COLO668 (cell line): ENCODE measurements at regions not wholly inside any gene's neighbourhood (a gene's known extent, or its start where the extent isn't known, plus 50 kb on each side); places are given as distances from the start of the nearest gene placed in this dataset.
"Not testable (repeated sequence)": the region's sequence is repeated elsewhere in the genome, so short reads cannot be mapped to it uniquely, and the experiment has no call there.

Experiments used
- DNase-seq: peaks from one replicate; lab custom pipeline; 2025; ENCODE audit not compliant: unreplicated experiment; lab: John Stamatoyannopoulos, UW

DNA sequence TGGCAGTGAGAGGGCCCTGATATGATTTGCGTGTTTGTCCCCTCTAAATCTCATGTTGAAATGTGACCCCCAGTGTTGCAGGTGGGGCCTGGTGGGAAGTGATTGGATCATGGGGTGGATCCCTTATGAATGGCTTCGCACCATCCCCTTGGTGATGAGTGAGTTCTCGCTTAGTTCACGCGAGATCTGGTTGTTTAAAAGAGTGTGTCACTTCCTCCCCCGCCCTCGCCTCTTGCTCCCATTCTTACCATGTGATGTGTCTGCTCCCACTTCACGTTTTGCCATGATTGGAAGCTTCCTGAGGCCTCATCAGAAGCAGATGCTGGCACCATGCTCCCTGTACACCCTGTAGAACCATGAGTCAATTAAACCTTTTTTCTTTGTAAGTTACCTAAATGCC is 319.9 kb upstream of the ID2 start:
- DNase-seq = no peak

DNA sequence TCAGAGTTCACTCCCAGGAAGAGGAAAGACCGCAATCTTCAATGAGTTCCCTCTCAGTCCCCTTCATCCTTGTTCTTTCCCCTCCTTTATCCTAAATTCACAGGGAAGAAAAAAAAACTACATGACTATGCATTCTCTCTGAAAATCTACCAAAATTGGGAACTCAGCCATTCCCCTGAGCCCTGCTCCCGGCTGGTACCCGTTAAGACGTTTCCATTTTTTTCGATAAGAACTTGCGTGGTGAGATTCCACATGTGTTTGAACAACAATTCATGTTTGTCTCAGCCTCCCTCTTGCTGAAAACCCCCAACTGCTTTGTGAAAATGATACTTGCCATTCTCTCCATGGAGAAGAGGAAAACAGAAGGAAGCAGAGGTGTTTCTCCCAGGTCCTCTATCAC is 318.7 kb upstream of the ID2 start:
- no peak for DNase-seq

GRCh38 chr2:8364668-8365067 is 317.2 kb upstream of the ID2 start:
- DNase-seq = peak; percentile 33

GRCh38 chr2:8365331-8365910 is 316.4 kb upstream of the ID2 start:
- no peak for DNase-seq

GRCh38 chr2:8367833-8368232 is 314.0 kb upstream of the ID2 start:
- no peak for DNase-seq

DNA sequence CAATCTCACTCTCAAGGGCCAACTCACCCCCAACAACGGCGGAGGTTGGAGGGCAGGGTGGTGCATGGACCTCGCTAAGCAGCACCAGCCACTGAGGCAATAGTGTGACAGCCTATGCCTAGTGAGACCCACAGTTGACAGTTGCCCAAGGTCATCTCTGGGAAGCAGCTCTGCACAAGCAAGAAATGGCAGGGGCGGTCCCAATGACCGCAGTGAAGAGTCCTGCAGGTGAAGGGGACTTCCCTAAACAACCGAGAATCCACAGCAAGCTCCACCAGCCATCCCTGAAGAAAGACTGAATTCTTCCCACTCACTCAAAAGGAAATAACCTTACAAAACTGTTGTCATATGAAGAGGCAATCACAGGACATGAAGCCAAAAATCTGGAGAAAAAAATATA is 313.4 kb upstream of the ID2 start:
- no peak for DNase-seq

DNA sequence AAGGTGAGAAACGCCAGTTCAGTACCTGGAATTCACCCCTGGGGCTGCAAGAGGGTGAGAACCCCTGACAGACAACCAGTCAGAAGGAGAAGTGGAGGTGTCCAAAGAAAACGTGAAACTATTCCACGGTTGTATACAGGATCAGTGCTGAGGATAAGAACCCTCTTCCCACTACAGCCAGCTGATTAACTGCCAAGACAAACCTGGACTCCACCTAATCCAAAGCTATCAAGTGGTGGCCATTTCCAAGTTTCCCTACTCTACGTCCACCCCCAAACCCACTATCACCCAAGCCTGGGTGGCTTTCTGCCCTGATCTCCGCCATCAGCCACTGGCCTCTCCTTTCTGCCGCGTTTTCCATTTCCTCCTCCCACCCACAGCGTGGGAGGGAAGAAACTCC is 312.3 kb upstream of the ID2 start:
- DNase-seq = no peak

GRCh38 chr2:8370258-8370802 is 311.5 kb upstream of the ID2 start:
- DNase-seq = no peak

DNA sequence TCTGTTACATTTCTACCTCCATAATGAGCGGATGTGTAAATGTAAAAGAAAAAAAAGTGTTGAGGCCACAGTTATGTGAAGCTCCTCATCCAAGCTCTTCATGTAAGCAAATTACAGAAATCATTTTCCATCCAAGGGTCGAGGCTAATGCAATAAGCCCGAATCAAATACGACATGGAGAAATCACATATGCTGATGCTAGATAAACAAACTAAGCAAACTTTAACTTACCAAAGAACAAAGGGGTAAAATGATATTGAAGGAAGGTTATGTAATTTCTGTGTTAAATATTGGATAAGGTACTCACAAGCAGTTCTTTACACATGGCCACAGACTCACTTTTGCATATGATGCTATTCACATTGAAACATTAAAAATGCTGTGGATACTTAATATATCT is 310.2 kb upstream of the ID2 start:
- no peak for DNase-seq

DNA sequence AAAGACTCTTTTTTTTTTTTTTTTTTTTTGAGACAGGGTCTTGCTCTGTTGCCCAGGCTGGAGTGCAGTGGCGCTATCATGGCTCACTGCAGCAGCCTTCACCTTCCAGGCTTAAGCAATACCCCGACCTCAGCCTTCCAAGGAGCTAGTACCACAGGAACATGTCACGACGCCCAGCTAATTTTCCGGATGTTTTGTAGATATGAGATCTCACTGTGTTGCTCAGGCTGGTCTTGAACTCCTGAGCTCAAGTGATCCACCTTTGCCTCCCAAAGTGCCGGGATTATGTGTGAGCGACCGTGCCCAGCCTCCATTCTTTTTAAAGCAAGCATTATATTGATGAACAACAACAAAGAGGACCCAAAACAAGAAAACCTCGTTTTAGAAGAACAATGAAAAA is 307.1 kb upstream of the ID2 start:
- no peak for DNase-seq

GRCh38 chr2:8376603-8377410 is 305.0 kb upstream of the ID2 start:
- no peak for DNase-seq

DNA sequence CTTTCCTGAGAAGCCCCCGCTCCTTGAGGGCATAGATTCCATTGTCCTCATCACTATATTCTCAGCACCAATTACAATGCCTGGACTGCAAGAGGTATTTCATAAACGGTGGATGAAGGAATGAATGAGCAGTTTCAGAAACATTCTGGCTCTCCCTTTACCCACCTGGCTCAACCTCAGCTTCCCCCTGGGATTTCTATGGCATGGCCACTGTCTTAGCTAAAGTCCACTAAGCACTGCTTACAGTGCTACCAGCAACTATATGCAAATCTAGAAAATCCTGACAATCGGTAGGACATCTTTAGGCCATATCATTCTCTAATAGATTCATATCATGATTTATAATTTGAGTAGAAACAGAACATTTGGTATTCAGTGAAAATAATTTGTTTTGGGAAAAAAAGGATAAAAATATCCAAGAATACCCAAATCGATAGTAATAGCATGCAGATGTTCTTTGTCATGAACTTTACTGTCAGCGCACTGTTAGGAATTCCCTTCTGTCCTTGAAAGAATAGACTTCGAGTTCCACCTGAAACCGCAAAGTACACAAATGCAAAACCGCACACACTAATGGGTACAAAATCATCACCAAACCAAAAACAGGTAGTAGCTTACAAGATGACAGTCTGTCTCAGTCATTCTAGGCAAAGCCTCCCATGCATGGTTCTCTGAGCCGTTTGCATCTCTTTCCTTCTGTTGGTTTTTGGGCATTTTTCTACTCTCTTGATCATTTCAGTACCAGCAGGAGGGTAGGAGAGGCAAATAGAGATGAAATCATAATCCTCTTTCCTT is 303.6 kb upstream of the ID2 start:
- DNase-seq = no peak

DNA sequence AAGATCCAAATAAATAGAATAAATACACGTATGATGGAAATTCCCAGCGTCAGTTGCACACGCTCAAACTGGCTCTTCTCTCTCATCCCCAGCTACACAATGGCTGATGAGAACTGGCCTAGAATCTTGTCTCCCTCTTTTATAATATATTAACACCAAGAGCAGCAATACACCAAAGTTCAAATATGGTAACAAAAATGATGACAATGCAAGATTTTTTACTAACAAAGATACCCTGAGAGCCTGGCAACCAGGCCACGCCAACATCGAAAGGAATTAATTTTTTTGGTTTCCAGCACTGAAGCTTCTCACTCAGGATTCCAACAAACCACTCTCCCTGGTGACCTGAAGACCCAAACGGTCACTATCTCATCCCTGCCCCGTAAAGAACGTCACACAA is 302.7 kb upstream of the ID2 start:
- DNase-seq = no peak

DNA sequence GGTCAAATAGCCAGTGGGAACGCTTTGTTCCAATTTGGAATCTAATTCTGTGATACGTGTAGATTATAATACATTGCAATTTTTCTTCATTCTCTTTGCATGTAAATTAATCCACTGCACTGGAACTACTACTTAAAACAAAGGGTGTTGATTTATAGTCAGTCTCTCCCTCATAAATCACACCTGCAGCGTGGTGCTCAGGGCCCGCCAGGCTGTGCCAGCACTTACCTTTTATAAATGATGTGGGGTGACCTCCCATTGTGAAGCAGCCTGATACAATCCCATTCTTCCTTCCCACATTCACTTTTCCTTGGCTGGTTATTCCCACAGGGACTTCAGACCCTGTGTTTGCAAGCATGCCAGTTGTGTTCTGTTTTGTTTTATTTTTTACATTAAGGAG is 302.3 kb upstream of the ID2 start:
- no peak for DNase-seq

GRCh38 chr2:8380026-8380425 is 301.8 kb upstream of the ID2 start:
- no peak for DNase-seq

- DNase-seq = no peak
These were observed 301.3 kb upstream of the ID2 start for GRCh38 chr2:8380566-8380965.

DNA sequence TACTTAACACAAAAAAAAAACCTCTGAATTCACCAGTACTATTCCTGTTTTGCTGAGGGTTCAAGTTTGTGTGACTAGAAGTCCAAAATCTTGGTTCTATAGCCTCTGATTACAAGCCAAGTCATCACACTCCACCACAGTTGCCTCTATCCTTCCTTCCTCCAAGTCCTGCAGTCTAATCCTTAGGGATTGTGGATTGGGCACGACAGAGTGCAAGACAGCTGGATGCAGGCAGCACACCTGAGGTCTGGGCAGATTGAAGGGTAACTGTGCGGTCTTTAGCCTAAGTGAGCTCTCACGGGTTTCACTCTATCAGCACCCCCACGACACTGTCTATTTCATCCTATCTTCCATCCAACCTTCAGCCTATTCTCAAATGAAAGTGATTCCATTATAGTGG is 299.4 kb upstream of the ID2 start:
- no peak for DNase-seq

DNA sequence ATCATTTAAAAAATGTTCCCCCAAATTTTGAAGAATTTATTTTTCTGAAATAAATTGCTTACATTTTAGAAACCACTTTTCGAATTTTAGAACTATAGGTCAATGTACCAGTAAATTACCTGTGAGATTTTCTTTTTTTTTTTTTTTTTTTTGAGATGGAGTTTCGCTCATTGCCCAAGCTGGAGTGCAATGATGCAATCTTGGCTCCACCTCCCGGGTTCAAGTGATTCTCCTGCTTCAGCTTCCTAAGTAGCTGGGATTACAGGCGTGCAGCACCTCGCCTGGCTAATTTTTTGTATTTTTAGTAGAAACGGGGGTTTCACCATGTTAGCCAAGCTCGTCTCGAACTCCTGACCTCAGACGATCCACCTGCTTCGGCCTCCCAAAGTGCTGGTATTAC is 295.1 kb upstream of the ID2 start:
- not testable (repeated sequence) for DNase-seq

GRCh38 chr2:8388781-8389180 is 293.1 kb upstream of the ID2 start:
- no peak for DNase-seq

DNA sequence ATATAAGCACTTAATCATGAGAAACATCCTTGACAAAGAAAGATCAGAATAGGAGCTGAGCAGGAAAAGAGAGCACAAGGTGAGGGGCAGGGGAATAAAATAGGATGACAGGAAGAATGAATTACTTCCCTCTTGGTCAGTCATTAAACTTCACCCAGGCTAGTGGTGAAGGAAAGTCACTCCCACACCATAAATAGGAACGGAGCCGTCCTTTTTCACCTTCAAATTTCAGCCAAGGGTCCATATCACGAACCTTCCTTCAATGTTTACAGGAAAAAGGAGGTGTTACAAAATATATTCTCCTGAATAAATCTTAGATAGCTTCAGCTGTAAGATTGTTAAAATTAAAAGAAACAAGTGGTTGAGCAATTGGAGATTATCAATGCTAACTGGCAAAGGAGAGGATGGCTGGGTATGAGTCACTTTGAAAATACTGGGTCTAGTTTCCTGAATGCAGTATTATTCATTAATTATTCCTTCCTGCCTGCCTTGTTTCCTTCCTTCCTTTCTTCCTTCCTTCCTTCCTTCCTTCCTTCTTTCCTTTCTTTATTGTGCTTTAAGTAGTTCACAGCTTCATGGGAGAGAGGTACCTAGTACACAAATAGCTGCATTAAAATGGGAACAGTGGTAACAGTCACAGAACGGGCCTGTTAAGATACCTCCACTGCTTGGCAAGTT is 292.3 kb upstream of the ID2 start:
- DNase-seq = no peak

- DNase-seq = no peak
These were observed 290.7 kb upstream of the ID2 start for GRCh38 chr2:8391126-8391525.
